ENCODE measurements at regions not wholly inside any gene's neighbourhood (a gene's known extent, or its start where the extent isn't known, plus 50 kb on each side); places are given as distances from the start of the nearest gene placed in this dataset.

GRCh38 chr15:31975830-31976229 is 54.5 kb upstream of the CHRNA7 start:
- H3K4me1 ChIP-seq: peaks cover 16% of the 10 kb centered on the region; the same call in 2 of the 3 replicates
- TF ChIP-seq RCOR1 (IDR thresholded peaks at IDR 0.05; ENCODE audit: low read depth, low read length): no peak
- TF ChIP-seq CHD2 (IDR thresholded peaks at IDR 0.05; ENCODE audit: low read length, partially characterized antibody): no peak
- no peak for TF ChIP-seq MYC (IDR thresholded peaks at IDR 0.05; ENCODE audit: borderline replicate concordance, low read length)
- TF ChIP-seq GATA3 (IDR thresholded peaks at IDR 0.05; ENCODE audit: borderline replicate concordance): no peak
- TF ChIP-seq CHD4 (IDR thresholded peaks at IDR 0.05; ENCODE audit: borderline replicate concordance): no peak
- no peak for TF ChIP-seq PBX3 (IDR thresholded peaks at IDR 0.05)
- TF ChIP-seq RNF2 (IDR thresholded peaks at IDR 0.05; ENCODE audit: borderline replicate concordance, low read depth): no peak
- no peak for TF ChIP-seq TFCP2L1 (CRISPR knock-in tag; IDR thresholded peaks at IDR 0.05)
- no peak for TF ChIP-seq ATOH8 (CRISPR knock-in tag; IDR thresholded peaks at IDR 0.05; ENCODE audit: low read depth)
- no peak for TF ChIP-seq RARB (CRISPR knock-in tag; IDR thresholded peaks at IDR 0.05)
- TF ChIP-seq NFE2L2 (conservative IDR thresholded peaks at IDR 0.05; ENCODE audit: low read length): no peak
- no peak overlapping the region for H3K27ac ChIP-seq
- H3K4me2 ChIP-seq: peak overlapping the region; percentile 94; the same call in 2 of the 3 replicates
- ATAC-seq: peak; percentile 25 to 53; a peak in 5 of 6 replicates
- DNase-seq (ENCODE audit: low read depth in 1 of 2, low spot score in 1 of 2): peak in 1 of 2 experiments; percentile 25
- ChIA-PET POLR2A (no interaction called here), CTCF (interaction anchor here (0.9 to 6.2 kb wide), 18 partner anchors 8 to 536 kb away, joined by 3 to 67 read pairs (median 4); no protein-coding TSS in a partner anchor)
- no peaks in the 10 kb centered on the region for H3K9me3 ChIP-seq
- FAIRE-seq: no peak
- 0 out of 3 replicates have a peak overlapping the region, but pooled peaks have one; percentile 42 for H3K4me3 ChIP-seq
- 51% methylated on average over 5 of the region's 9 CpGs for WGBS (ENCODE audit: missing lambda C conversion rate)

- no peak for DNase-seq (ENCODE audit: low read depth in 1 of 2, low spot score in 1 of 2)
- WGBS (ENCODE audit: missing lambda C conversion rate): 33% methylated on average over 8 of the region's 8 CpGs
- peaks cover 16% of the 10 kb centered on the region; the same call in 2 of the 3 replicates for H3K4me1 ChIP-seq
- no peak for FAIRE-seq
- H3K27ac ChIP-seq: no peak overlapping the region
- no peaks in the 10 kb centered on the region for H3K9me3 ChIP-seq
- H3K4me2 ChIP-seq: no peak overlapping the region
- CTCF ChIA-PET: interaction anchor here (0.6 to 6.2 kb wide), 43 partner anchors 8 to 591 kb away, joined by 3 to 67 read pairs (median 6); partner anchors contain the start of gene CHRNA7
- POLR2A ChIA-PET: no interaction called here
- ATAC-seq: peak in 1 of 2 experiments; percentile 5; a peak in 3 of 6 replicates
- TF ChIP-seq NFE2L2 (conservative IDR thresholded peaks at IDR 0.05; ENCODE audit: low read length) (no peak), MAFK (IDR thresholded peaks at IDR 0.05; ENCODE audit: partially characterized antibody) (no peak), EHMT2 (IDR thresholded peaks at IDR 0.05; ENCODE audit: low read depth) (no peak), USF2 (IDR thresholded peaks at IDR 0.05) (no peak), RFX5 (IDR thresholded peaks at IDR 0.05) (no peak), E2F6 (IDR thresholded peaks at IDR 0.05; ENCODE audit: borderline replicate concordance, low read depth) (no peak), FOXS1 (CRISPR knock-in tag; IDR thresholded peaks at IDR 0.05) (no peak), CTCF (IDR thresholded peaks at IDR 0.05) (no peak), BHLHE40 (IDR thresholded peaks at IDR 0.05; ENCODE audit: low read depth, low read length) (no peak), JUNB (IDR thresholded peaks at IDR 0.05) (no peak), GATA3 (IDR thresholded peaks at IDR 0.05; ENCODE audit: borderline replicate concordance) (no peak), FOSB (CRISPR knock-in tag; IDR thresholded peaks at IDR 0.05) (no peak), EP300 (IDR thresholded peaks at IDR 0.05) (no peak), ATOH8 (CRISPR knock-in tag; IDR thresholded peaks at IDR 0.05; ENCODE audit: low read depth) (no peak), MAX (IDR thresholded peaks at IDR 0.05) (no peak), REST (IDR thresholded peaks at IDR 0.05) (no peak), BCL3 (IDR thresholded peaks at IDR 0.05) (no peak), HDAC2 (IDR thresholded peaks at IDR 0.05) (no peak)
- no peak overlapping the region for H3K4me3 ChIP-seq
Measured at GRCh38 chr15:31977138-31977537, 53.2 kb upstream of the CHRNA7 start.

All from A549 (cell line).